SK-N-SH treated with all-trans-retinoic acid at 6 μM for 48 hours (cell line): ENCODE measurements at regions not wholly inside any gene's neighbourhood (a gene's known extent, or its start where the extent isn't known, plus 50 kb on each side); places are given as distances from the start of the nearest gene placed in this dataset.

Experiments used
- ATAC-seq: fragments of 200-7000 bp; cut with Tn5 transposase; 3 replicates; pipeline ENCODE4 v1.9.1; 2020; ENCODE audit warnings: mild to moderate bottlenecking, moderate library complexity
- ARNTL ChIP-seq: fragments of 450-650 bp; formaldehyde crosslinking; IDR thresholded peaks from 2 replicates; pipeline ENCODE4 v1.5.0; 2020; ENCODE audit warnings: low read depth, mild to moderate bottlenecking, moderate library complexity, borderline replicate concordance
- BACH2 ChIP-seq: fragments of 250-450 bp; sonication (Bioruptor Pico); IDR thresholded peaks from 2 replicates; pipeline ENCODE4 v1.9.0; 2021; ENCODE audit warnings: mild to moderate bottlenecking, borderline replicate concordance
- CREB5 ChIP-seq: fragments of 250-450 bp; sonication (Bioruptor Pico); IDR thresholded peaks from 2 replicates; pipeline ENCODE4 v1.5.1; 2020; ENCODE audit warnings: low read depth, mild to moderate bottlenecking, moderate library complexity
- CSDC2 ChIP-seq: fragments of 250-450 bp; sonication (Bioruptor Pico); IDR thresholded peaks from 2 replicates; pipeline ENCODE4 v1.5.0; 2020; ENCODE audit warnings: mild to moderate bottlenecking, moderate library complexity
- CSRNP3 ChIP-seq: fragments of 250-450 bp; sonication (Bioruptor Pico); IDR thresholded peaks from 2 replicates; pipeline ENCODE4 v1.5.1; 2021; ENCODE audit warnings: mild to moderate bottlenecking, moderate library complexity
- GLIS3 ChIP-seq: fragments of 250-450 bp; sonication (Bioruptor Pico); IDR thresholded peaks from 2 replicates; pipeline ENCODE4 v1.5.0; 2020; ENCODE audit warnings: mild to moderate bottlenecking, moderate library complexity
- ISL1 ChIP-seq: fragments of 250-450 bp; sonication (Bioruptor Pico); IDR thresholded peaks from 2 replicates; pipeline ENCODE4 v2.1.2; 2022; ENCODE audit warnings: mild to moderate bottlenecking, moderate library complexity
- PATZ1 ChIP-seq: fragments of 250-450 bp; sonication (Bioruptor Pico); IDR thresholded peaks from 2 replicates; pipeline ENCODE4 v1.8.0; 2020; ENCODE audit warnings: mild to moderate bottlenecking, moderate library complexity, borderline replicate concordance
- POU6F1 ChIP-seq: fragments of 250-450 bp; sonication (Bioruptor Pico); IDR thresholded peaks from 2 replicates; pipeline ENCODE4 v1.8.0; 2021; ENCODE audit warnings: low read depth, mild to moderate bottlenecking, moderate library complexity, borderline replicate concordance
- PPARA ChIP-seq: fragments of 250-450 bp; sonication (Bioruptor Pico); IDR thresholded peaks from 2 replicates; pipeline ENCODE4 v1.5.0; 2020; ENCODE audit warnings: mild to moderate bottlenecking, borderline replicate concordance
- RARB ChIP-seq: fragments of 250-450 bp; sonication (Bioruptor Pico); IDR thresholded peaks from 2 replicates; pipeline ENCODE4 v1.8.0; 2021; ENCODE audit warnings: mild to moderate bottlenecking, moderate library complexity
- SNAI2 ChIP-seq: fragments of 250-450 bp; sonication (Bioruptor Pico); IDR thresholded peaks from 2 replicates; pipeline ENCODE4 v1.5.0; 2020; ENCODE audit warnings: mild to moderate bottlenecking, moderate library complexity
- TCF4 ChIP-seq: fragments of 250-450 bp; sonication (Bioruptor Pico); IDR thresholded peaks from 2 replicates; pipeline ENCODE4 v1.8.0; 2021; ENCODE audit warnings: mild to moderate bottlenecking, moderate library complexity, borderline replicate concordance
- TSHZ2 ChIP-seq: fragments of 250-450 bp; sonication (Bioruptor Pico); IDR thresholded peaks from 2 replicates; pipeline ENCODE4 v1.5.0; 2020; ENCODE audit warnings: mild to moderate bottlenecking, moderate library complexity
- ZFP30 ChIP-seq: fragments of 450-650 bp; formaldehyde crosslinking; IDR thresholded peaks from 2 replicates; pipeline ENCODE4 v1.5.0; 2022; ENCODE audit warnings: mild to moderate bottlenecking, moderate library complexity
- ZNF70 ChIP-seq: fragments of 450-650 bp; formaldehyde crosslinking; IDR thresholded peaks from 2 replicates; pipeline ENCODE4 v1.5.0; 2020; ENCODE audit warnings: mild to moderate bottlenecking, moderate library complexity

- no peak; the same call in 2 of the 3 replicates for ATAC-seq
- TF ChIP-seq TCF4 (peak; percentile 69; the same call in 1 of the 2 replicates), CSRNP3 (CRISPR knock-in tag) (peak; percentile 77; the same call in 1 of the 2 replicates), TSHZ2 (CRISPR knock-in tag) (peak; percentile 71), CREB5 (CRISPR knock-in tag) (no peak), GLIS3 (CRISPR knock-in tag) (peak; percentile 3; the same call in 1 of the 2 replicates)
- TF ChIP-seq, all 23 proteins: peak for 4
Measured at GRCh38 chr2:66069937-66070720, 364.8 kb upstream of the MEIS1 start.

- no peak for TF ChIP-seq TSHZ2 (CRISPR knock-in tag)
- TF ChIP-seq ZFP30, result no peak
- TF ChIP-seq CREB5 (CRISPR knock-in tag), result no peak
- no peak for TF ChIP-seq ZNF70 (CRISPR knock-in tag)
- TF ChIP-seq ARNTL, result no peak
- TF ChIP-seq BACH2, result no peak
- no peak for TF ChIP-seq SNAI2 (CRISPR knock-in tag)
- no peak for TF ChIP-seq ISL1
- no peak for TF ChIP-seq CSDC2 (CRISPR knock-in tag)
- no peak for TF ChIP-seq RARB (CRISPR knock-in tag)
- no peak for TF ChIP-seq GLIS3 (CRISPR knock-in tag)
- no peak for TF ChIP-seq PPARA
- no peak for TF ChIP-seq POU6F1
- TF ChIP-seq PATZ1 (CRISPR knock-in tag), result no peak
- TF ChIP-seq CSRNP3 (CRISPR knock-in tag), result no peak
- no peak for ATAC-seq
Measured at GRCh38 chr2:66066032-66066431, 368.9 kb upstream of the MEIS1 start.
